HG03175 (cell line): ENCODE measurements at regions not wholly inside any gene's neighbourhood (a gene's known extent, or its start where the extent isn't known, plus 50 kb on each side); places are given as distances from the start of the nearest gene placed in this dataset.

ENCODE experiments used
- ATAC-seq: cut with Tn5 transposase; IDR thresholded peaks from one replicate; pipeline ENCODE4 v1.9.1; 2021; ENCODE audit warnings: mild to moderate bottlenecking, moderate library complexity; ENCODE audit not compliant: unreplicated experiment

GRCh38 chr5:148708854-148709253 is 54.5 kb upstream of the HTR4 start:
- no peak for ATAC-seq

GRCh38 chr5:148711961-148712360 is 57.6 kb upstream of the HTR4 start:
- no peak for ATAC-seq

- ATAC-seq = no peak
These were observed 59.6 kb upstream of the HTR4 start for GRCh38 chr5:148713735-148714508.

GRCh38 chr5:148716716-148717115 is 62.4 kb upstream of the HTR4 start:
- no peak for ATAC-seq

GRCh38 chr5:148717668-148718067 is 63.3 kb upstream of the HTR4 start:
- no peak for ATAC-seq

GRCh38 chr5:148719605-148720004 is 65.3 kb upstream of the HTR4 start:
- ATAC-seq = no peak

- ATAC-seq = no peak
These were observed 65.9 kb upstream of the HTR4 start for GRCh38 chr5:148720257-148720656.

- no peak for ATAC-seq
These were observed 68.8 kb upstream of the HTR4 start for GRCh38 chr5:148723143-148723542.

GRCh38 chr5:148725675-148726074 is 71.3 kb upstream of the HTR4 start:
- ATAC-seq = no peak

GRCh38 chr5:148729182-148729581 is 74.9 kb upstream of the HTR4 start:
- no peak for ATAC-seq

- no peak for ATAC-seq
These were observed 75.9 kb upstream of the HTR4 start for GRCh38 chr5:148730270-148730669.

GRCh38 chr5:148730942-148731898 is 76.9 kb upstream of the HTR4 start:
- ATAC-seq = peak; percentile 95

GRCh38 chr5:148732692-148733091 is 78.4 kb upstream of the HTR4 start:
- ATAC-seq = no peak

GRCh38 chr5:148733601-148734438 is 79.5 kb upstream of the HTR4 start:
- ATAC-seq = no peak

- no peak for ATAC-seq
These were observed 80.2 kb upstream of the HTR4 start for GRCh38 chr5:148734518-148734917.

GRCh38 chr5:148735301-148735835 is 81.0 kb upstream of the HTR4 start:
- no peak for ATAC-seq

- peak; percentile 44 for ATAC-seq
These were observed 84.7 kb upstream of the HTR4 start for GRCh38 chr5:148739023-148739422.

GRCh38 chr5:148739524-148739923 is 85.2 kb upstream of the HTR4 start:
- no peak for ATAC-seq

- ATAC-seq = no peak
These were observed 85.9 kb upstream of the HTR4 start for GRCh38 chr5:148740079-148740858.
